ENCODE measurements at regions not wholly inside any gene's neighbourhood (a gene's known extent, or its start where the extent isn't known, plus 50 kb on each side); places are given as distances from the start of the nearest gene placed in this dataset.

GRCh38 chr2:26530696-26531095 is 52.8 kb upstream of the OTOF start:
- TF ChIP-seq, protein P1, sequence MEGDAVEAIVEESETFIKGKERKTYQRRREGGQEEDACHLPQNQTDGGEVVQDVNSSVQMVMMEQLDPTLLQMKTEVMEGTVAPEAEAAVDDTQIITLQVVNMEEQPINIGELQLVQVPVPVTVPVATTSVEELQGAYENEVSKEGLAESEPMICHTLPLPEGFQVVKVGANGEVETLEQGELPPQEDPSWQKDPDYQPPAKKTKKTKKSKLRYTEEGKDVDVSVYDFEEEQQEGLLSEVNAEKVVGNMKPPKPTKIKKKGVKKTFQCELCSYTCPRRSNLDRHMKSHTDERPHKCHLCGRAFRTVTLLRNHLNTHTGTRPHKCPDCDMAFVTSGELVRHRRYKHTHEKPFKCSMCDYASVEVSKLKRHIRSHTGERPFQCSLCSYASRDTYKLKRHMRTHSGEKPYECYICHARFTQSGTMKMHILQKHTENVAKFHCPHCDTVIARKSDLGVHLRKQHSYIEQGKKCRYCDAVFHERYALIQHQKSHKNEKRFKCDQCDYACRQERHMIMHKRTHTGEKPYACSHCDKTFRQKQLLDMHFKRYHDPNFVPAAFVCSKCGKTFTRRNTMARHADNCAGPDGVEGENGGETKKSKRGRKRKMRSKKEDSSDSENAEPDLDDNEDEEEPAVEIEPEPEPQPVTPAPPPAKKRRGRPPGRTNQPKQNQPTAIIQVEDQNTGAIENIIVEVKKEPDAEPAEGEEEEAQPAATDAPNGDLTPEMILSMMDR (IDR thresholded peaks at IDR 0.05), result peak; percentile 40
- no peak for DNase-seq (ENCODE audit: low spot score)
- Mint-ChIP-seq H3K4me3 (ENCODE audit: unreplicated experiment) (no peak overlapping the region), H3K4me1 (ENCODE audit: low read depth) (peaks cover 15% of the 10 kb centered on the region), H3K36me3 (ENCODE audit: low read depth) (no peaks in the 10 kb centered on the region), H3K27me3 (ENCODE audit: low read depth) (no peaks in the 10 kb centered on the region), H3K9me3 (ENCODE audit: low read depth) (no peaks in the 10 kb centered on the region), H3K27ac (ENCODE audit: unreplicated experiment) (peak overlapping the region; percentile 73)

- no peaks in the 10 kb centered on the region for H3K9me3 Mint-ChIP-seq (ENCODE audit: low read depth)
- H3K4me3 Mint-ChIP-seq (ENCODE audit: unreplicated experiment), result no peak overlapping the region
- TF ChIP-seq, protein P1 (IDR thresholded peaks at IDR 0.05), result no peak
- H3K27me3 Mint-ChIP-seq (ENCODE audit: low read depth), result no peaks in the 10 kb centered on the region
- no peaks in the 10 kb centered on the region for H3K36me3 Mint-ChIP-seq (ENCODE audit: low read depth)
- no peak overlapping the region for H3K27ac Mint-ChIP-seq (ENCODE audit: unreplicated experiment)
- DNase-seq (ENCODE audit: low spot score), result no peak
- peaks cover 15% of the 10 kb centered on the region for H3K4me1 Mint-ChIP-seq (ENCODE audit: low read depth)
Observed at GRCh38 chr2:26530240-26530540, 52.3 kb upstream of the OTOF start.

DNA sequence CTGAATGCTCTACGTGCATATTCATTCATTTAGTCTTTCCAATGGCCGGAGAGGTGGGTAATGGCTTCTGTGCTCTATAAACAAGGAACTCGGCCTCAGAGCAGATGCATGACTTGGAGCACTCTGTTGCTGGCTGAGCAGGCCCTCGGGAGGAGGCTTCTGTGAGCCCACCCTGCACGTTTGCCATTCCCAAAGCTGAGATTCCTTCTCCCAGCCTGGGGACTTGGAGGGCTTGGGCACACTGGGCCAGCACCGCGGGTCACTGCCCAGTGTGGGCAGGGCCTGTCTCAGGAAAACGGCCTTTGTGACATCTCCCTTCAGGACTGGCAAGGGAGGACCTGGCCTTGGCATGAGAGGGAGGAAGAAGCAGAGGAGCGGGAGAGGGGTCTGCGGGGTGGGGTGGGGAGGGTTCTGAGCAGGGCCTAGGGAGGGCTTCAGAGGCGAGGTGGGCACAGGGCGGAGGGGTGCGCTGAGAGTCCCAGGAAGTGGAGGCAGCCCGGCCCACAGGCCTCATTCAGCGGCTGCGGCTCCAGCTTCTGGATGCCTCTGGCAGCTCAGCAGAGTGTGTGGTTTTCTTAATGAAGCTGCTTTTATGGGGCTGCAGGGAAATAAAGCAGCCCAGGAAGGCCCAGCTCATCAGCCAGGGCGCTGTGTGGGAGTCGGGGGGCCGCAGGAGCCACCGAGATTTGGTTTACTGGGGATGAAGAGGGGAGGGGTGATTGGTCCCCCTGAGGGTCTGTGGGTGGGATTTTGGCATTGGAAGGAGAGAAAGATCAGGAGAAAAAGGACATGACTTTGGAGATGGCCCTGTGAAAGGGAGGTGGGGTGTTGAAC is 51.7 kb upstream of the OTOF start:
- Mint-ChIP-seq H3K27ac (ENCODE audit: unreplicated experiment) (no peak overlapping the region), H3K36me3 (ENCODE audit: low read depth) (no peaks in the 10 kb centered on the region), H3K27me3 (ENCODE audit: low read depth) (no peaks in the 10 kb centered on the region), H3K9me3 (ENCODE audit: low read depth) (no peaks in the 10 kb centered on the region), H3K4me3 (ENCODE audit: unreplicated experiment) (no peak overlapping the region), H3K4me1 (ENCODE audit: low read depth) (peaks cover 15% of the 10 kb centered on the region)
- TF ChIP-seq, protein P1 (IDR thresholded peaks at IDR 0.05), result no peak
- no peak for DNase-seq (ENCODE audit: low spot score)

GRCh38 chr2:26528836-26529235 is 50.9 kb upstream of the OTOF start:
- TF ChIP-seq, protein P1 (IDR thresholded peaks at IDR 0.05), result no peak
- no peak overlapping the region for H3K4me3 Mint-ChIP-seq (ENCODE audit: unreplicated experiment)
- H3K27ac Mint-ChIP-seq (ENCODE audit: unreplicated experiment), result no peak overlapping the region
- no peak for DNase-seq (ENCODE audit: low spot score)
- no peaks in the 10 kb centered on the region for H3K36me3 Mint-ChIP-seq (ENCODE audit: low read depth)
- no peaks in the 10 kb centered on the region for H3K27me3 Mint-ChIP-seq (ENCODE audit: low read depth)
- no peaks in the 10 kb centered on the region for H3K9me3 Mint-ChIP-seq (ENCODE audit: low read depth)
- H3K4me1 Mint-ChIP-seq (ENCODE audit: low read depth), result peaks cover 15% of the 10 kb centered on the region

- no peak for DNase-seq (ENCODE audit: low spot score)
- Mint-ChIP-seq H3K9me3 (ENCODE audit: low read depth) (no peaks in the 10 kb centered on the region), H3K36me3 (ENCODE audit: low read depth) (no peaks in the 10 kb centered on the region), H3K27ac (ENCODE audit: unreplicated experiment) (no peak overlapping the region), H3K4me1 (ENCODE audit: low read depth) (peaks cover 15% of the 10 kb centered on the region), H3K4me3 (ENCODE audit: unreplicated experiment) (no peak overlapping the region), H3K27me3 (ENCODE audit: low read depth) (no peaks in the 10 kb centered on the region)
- TF ChIP-seq, protein P1 (IDR thresholded peaks at IDR 0.05), result no peak
Observed at GRCh38 chr2:26527726-26528585, 50.0 kb upstream of the OTOF start.
